CD4-positive, alpha-beta T cell (primary cell): ENCODE measurements at regions not wholly inside any gene's neighbourhood (a gene's known extent, or its start where the extent isn't known, plus 50 kb on each side); places are given as distances from the start of the nearest gene placed in this dataset.

Experiments used
- ATAC-seq: fragments of 200-7000 bp; cut with Tn5 transposase; one replicate; pipeline ENCODE4 v1.10.0; 2022; ENCODE audit warnings: mild to moderate bottlenecking; ENCODE audit not compliant: poor library complexity
- CTCF ChIA-PET: fragments of 350-600 bp; sonication (Branson Sonifier 250); formaldehyde crosslinking; loops from one replicate; lab custom pipeline; 2021; ENCODE audit warnings: antibody characterized with exemption, inconsistent platforms; lab: Charles Lee
- POLR2A ChIA-PET: fragments of 350-600 bp; sonication (Branson Sonifier 250); formaldehyde crosslinking; loops from one replicate; lab custom pipeline; 2021; ENCODE audit warnings: antibody characterized with exemption, inconsistent platforms; lab: Charles Lee
- DNase-seq, 14 experiments: peaks; one replicate each; pipeline ENCODE4 v3.0.0-alpha.2; 2013 to 2020; ENCODE audit warnings: mixed read lengths in 2 of 14
- H3K27ac ChIP-seq, 2 donors: one replicate each; pipeline versions ENCODE4 v1.5.1 to v1.7.0; 2013; ENCODE audit warnings: low read length in 2 of 2, low read depth in 1 of 2, mild to moderate bottlenecking in 1 of 2
- H3K27me3 ChIP-seq, 2 experiments: 1 replicate in 1 of 2; 2 replicates in 1 of 2; pipeline versions ENCODE4 v1.6.1 to v1.7.0; 2013; ENCODE audit warnings: low read length in 2 of 2, control low read depth in 1 of 2, mild to moderate bottlenecking in 1 of 2, moderate library complexity in 1 of 2; ENCODE audit not compliant: insufficient read depth in 2 of 2, control insufficient read depth in 1 of 2
- H3K36me3 ChIP-seq: one replicate; pipeline ENCODE4 v1.6.1; 2013; ENCODE audit warnings: low read length, control low read depth; ENCODE audit not compliant: insufficient read depth
- H3K4me1 ChIP-seq: one replicate; pipeline ENCODE4 v1.6.1; 2013; ENCODE audit warnings: low read length, control low read depth; ENCODE audit not compliant: insufficient read depth
- H3K4me3 ChIP-seq: one replicate; pipeline ENCODE4 v1.5.1; 2013; ENCODE audit warnings: mild to moderate bottlenecking, low read length, moderate library complexity
- H3K9me3 ChIP-seq, 2 experiments: 1 replicate in 1 of 2; 2 replicates in 1 of 2; pipeline versions ENCODE4 v1.6.1 to v1.7.0; 2013; ENCODE audit warnings: low read length in 2 of 2, mild to moderate bottlenecking in 2 of 2, control low read depth in 1 of 2, moderate library complexity in 1 of 2; ENCODE audit not compliant: control insufficient read depth in 1 of 2, insufficient read depth in 1 of 2
- H3K27ac Mint-ChIP-seq: one replicate; pipeline ENCODE4 v1.8.0; 2020; ENCODE audit warnings: mixed read lengths
- H3K27me3 Mint-ChIP-seq: one replicate; pipeline ENCODE4 v1.8.0; 2021; ENCODE audit warnings: mixed read lengths
- H3K36me3 Mint-ChIP-seq: one replicate; pipeline ENCODE4 v1.8.0; 2021; ENCODE audit warnings: low read depth, mixed read lengths
- H3K4me1 Mint-ChIP-seq: one replicate; pipeline ENCODE4 v1.8.0; 2021; ENCODE audit warnings: low read depth, mixed read lengths
- H3K4me3 Mint-ChIP-seq: one replicate; pipeline ENCODE4 v1.8.0; 2020; ENCODE audit warnings: mild to moderate bottlenecking, mixed read lengths
- H3K9me3 Mint-ChIP-seq: one replicate; pipeline ENCODE4 v1.8.0; 2020; ENCODE audit warnings: mixed read lengths
- intact Hi-C, 2 experiments: fragments of 100-400 bp; cut with DNase I in 1 of 2; cut with micrococcal nuclease in 1 of 2; formaldehyde crosslinking; loops; one replicate each; pipeline versions ENCODE4 v1.15.1 to v1.9.0; 2023 to 2025; cut with DNase I, micrococcal nuclease
- TF ChIP-seq, protein P1 (sequence below): fragments of 200-600 bp; IDR thresholded peaks from one replicate; pipeline ENCODE4 v1.8.0; 2022; ENCODE audit warnings: antibody characterized with exemption, mild to moderate bottlenecking

GRCh38 chr18:67815280-67815679, 298.8 kb upstream of the DSEL start:
- Mint-ChIP-seq H3K36me3 (no peaks in the 10 kb centered on the region), H3K4me1 (no peaks in the 10 kb centered on the region), H3K9me3 (no peaks in the 10 kb centered on the region), H3K27ac (no peak overlapping the region), H3K27me3 (no peaks in the 10 kb centered on the region), H3K4me3 (no peak overlapping the region)
- H3K4me1 ChIP-seq: no peaks in the 10 kb centered on the region
- CTCF ChIA-PET: no interaction called here
- DNase-seq (no peak), ATAC-seq (no peak)
- H3K27me3 ChIP-seq: no peaks in the 10 kb centered on the region
- POLR2A ChIA-PET: no interaction called here
- no peaks in the 10 kb centered on the region for H3K36me3 ChIP-seq
- intact Hi-C loops: no loop called here
- peaks cover 0 to 3% of the 10 kb centered on the region in 2 experiments for H3K9me3 ChIP-seq
- no peak overlapping the region for H3K4me3 ChIP-seq
- no peak overlapping the region for H3K27ac ChIP-seq
- TF ChIP-seq, protein P1, sequence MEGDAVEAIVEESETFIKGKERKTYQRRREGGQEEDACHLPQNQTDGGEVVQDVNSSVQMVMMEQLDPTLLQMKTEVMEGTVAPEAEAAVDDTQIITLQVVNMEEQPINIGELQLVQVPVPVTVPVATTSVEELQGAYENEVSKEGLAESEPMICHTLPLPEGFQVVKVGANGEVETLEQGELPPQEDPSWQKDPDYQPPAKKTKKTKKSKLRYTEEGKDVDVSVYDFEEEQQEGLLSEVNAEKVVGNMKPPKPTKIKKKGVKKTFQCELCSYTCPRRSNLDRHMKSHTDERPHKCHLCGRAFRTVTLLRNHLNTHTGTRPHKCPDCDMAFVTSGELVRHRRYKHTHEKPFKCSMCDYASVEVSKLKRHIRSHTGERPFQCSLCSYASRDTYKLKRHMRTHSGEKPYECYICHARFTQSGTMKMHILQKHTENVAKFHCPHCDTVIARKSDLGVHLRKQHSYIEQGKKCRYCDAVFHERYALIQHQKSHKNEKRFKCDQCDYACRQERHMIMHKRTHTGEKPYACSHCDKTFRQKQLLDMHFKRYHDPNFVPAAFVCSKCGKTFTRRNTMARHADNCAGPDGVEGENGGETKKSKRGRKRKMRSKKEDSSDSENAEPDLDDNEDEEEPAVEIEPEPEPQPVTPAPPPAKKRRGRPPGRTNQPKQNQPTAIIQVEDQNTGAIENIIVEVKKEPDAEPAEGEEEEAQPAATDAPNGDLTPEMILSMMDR: no peak

- TF ChIP-seq, protein P1: no peak
- ATAC-seq: no peak
- POLR2A ChIA-PET: no interaction called here
- intact Hi-C loops: no loop called here
- Mint-ChIP-seq H3K4me3 (no peak overlapping the region), H3K9me3 (peaks cover 2% of the 10 kb centered on the region), H3K27me3 (no peaks in the 10 kb centered on the region), H3K27ac (no peak overlapping the region), H3K36me3 (no peaks in the 10 kb centered on the region), H3K4me1 (no peaks in the 10 kb centered on the region)
- no peak for DNase-seq
- H3K27ac ChIP-seq: no peak overlapping the region
- H3K27me3 ChIP-seq: no peaks in the 10 kb centered on the region
- CTCF ChIA-PET: no interaction called here
- no peaks in the 10 kb centered on the region for H3K36me3 ChIP-seq
- H3K4me3 ChIP-seq: no peak overlapping the region
- no peaks in the 10 kb centered on the region for H3K4me1 ChIP-seq
- peaks cover 0 to 3% of the 10 kb centered on the region in 2 experiments for H3K9me3 ChIP-seq
These were observed 297.0 kb upstream of the DSEL start for GRCh38 chr18:67813380-67814028.

DNA sequence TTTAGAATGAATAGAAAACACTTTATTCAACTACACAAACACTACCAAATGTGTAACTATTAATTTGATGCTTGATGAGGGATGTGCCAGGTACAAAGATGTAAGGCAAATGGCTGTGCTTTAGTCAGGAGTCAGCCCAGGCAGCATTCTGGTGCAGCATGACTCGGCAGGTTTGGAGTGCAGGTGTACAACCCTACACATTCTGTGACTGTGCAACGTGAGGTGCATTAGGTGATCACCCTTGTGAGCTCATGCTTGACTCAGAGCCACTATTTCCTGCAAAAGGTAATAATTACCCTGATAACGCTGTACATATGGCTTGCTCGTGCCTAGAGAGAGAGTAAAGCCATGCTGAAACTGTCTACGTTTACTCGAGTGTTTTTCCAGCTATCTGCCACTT, 288.7 kb upstream of the DSEL start:
- Histone ChIP-seq H3K9me3 (no peaks in the 10 kb centered on the region), H3K4me1 (no peaks in the 10 kb centered on the region), H3K27me3 (no peaks in the 10 kb centered on the region), H3K27ac (no peak overlapping the region), H3K4me3 (no peak overlapping the region), H3K36me3 (no peaks in the 10 kb centered on the region)
- Mint-ChIP-seq H3K9me3 (peaks cover 5% of the 10 kb centered on the region), H3K36me3 (no peaks in the 10 kb centered on the region), H3K4me1 (no peaks in the 10 kb centered on the region), H3K4me3 (no peak overlapping the region), H3K27ac (no peak overlapping the region), H3K27me3 (no peaks in the 10 kb centered on the region)
- ChIA-PET CTCF (no interaction called here), POLR2A (no interaction called here)
- intact Hi-C loops: loop anchor here in 1 of 2 experiments (10.0 kb wide), 1 partner anchor 60 kb away; no protein-coding TSS in a partner anchor
- ATAC-seq (no peak), DNase-seq (no peak)
- TF ChIP-seq, protein P1: no peak
